Activated T-helper 17 cell treated with anti-CD3 and anti-CD28 coated beads, Interleukin-2, amount 50 U/mL, for 72 hours (primary cell): ENCODE measurements at regions not wholly inside any gene's neighbourhood (a gene's known extent, or its start where the extent isn't known, plus 50 kb on each side); places are given as distances from the start of the nearest gene placed in this dataset.

Experiments
- ATAC-seq: fragments of 150-1000 bp; cut with Tn5 transposase; replicated peaks from 2 replicates; pipeline ENCODE4 v1.10.0; 2021; ENCODE audit warnings: mild to moderate bottlenecking, moderate library complexity
- H3K27ac Mint-ChIP-seq: one replicate; pipeline ENCODE4 v1.8.0; 2022; ENCODE audit warnings: mixed read lengths
- H3K27me3 Mint-ChIP-seq: one replicate; pipeline ENCODE4 v1.8.0; 2022; ENCODE audit warnings: mixed read lengths
- H3K36me3 Mint-ChIP-seq: one replicate; pipeline ENCODE4 v1.8.0; 2022; ENCODE audit warnings: low read depth, mild to moderate bottlenecking, mixed read lengths
- H3K4me1 Mint-ChIP-seq: one replicate; pipeline ENCODE4 v1.8.0; 2022; ENCODE audit warnings: mixed read lengths
- H3K4me3 Mint-ChIP-seq: one replicate; pipeline ENCODE4 v1.8.0; 2022; ENCODE audit warnings: mild to moderate bottlenecking, mixed read lengths
- H3K9me3 Mint-ChIP-seq: one replicate; pipeline ENCODE4 v1.8.0; 2022; ENCODE audit warnings: mixed read lengths

GRCh38 chr16:73608911-73609310 lies 561.0 kb upstream of the ZFHX3 start:
- Mint-ChIP-seq H3K9me3 (no peaks in the 10 kb centered on the region), H3K27ac (no peak overlapping the region), H3K4me1 (no peaks in the 10 kb centered on the region), H3K4me3 (no peak overlapping the region), H3K36me3 (no peaks in the 10 kb centered on the region), H3K27me3 (peaks cover 12% of the 10 kb centered on the region)
- ATAC-seq, result no peak

DNA sequence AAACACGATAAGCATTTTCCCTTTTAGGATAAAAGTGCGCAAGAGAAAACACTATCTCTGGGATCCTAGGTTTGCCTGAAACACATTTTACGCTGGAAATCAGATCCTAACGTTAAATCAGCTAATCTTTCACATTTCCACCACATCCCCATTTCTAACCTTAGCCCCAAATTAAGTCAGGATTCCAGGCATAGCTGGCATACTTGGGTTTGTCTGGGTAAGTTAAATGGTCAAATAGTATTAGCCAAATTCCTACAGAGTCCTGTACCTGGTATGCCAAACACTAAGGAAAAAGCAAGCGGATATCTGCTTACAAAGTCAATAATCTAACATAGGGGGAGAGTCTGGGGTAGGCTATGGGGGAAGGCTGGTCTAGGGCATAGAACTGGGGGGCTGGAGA lies 557.4 kb upstream of the ZFHX3 start:
- no peaks in the 10 kb centered on the region for H3K4me1 Mint-ChIP-seq
- no peaks in the 10 kb centered on the region for H3K36me3 Mint-ChIP-seq
- H3K27me3 Mint-ChIP-seq, result peaks cover 3% of the 10 kb centered on the region
- ATAC-seq, result no peak
- no peaks in the 10 kb centered on the region for H3K9me3 Mint-ChIP-seq
- H3K27ac Mint-ChIP-seq, result no peak overlapping the region
- no peak overlapping the region for H3K4me3 Mint-ChIP-seq

DNA sequence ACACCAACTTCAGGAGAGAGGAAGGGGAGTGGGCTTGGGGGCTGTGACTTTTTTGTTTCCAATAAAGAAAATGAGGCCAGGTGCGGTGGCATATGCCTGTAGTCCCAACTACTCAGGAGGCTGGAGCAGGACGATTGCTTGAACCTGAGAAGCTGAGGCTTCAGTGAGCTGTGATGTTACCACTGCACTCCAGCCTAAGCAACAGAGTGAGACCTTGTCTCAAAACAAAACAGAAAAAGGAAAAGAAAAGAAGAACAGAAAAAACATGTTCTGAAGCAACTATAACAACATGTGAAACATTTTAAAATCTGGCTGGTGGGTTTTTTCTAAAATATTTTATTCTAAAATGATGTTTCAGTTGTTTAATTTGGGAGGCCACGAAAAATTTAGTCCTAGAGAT lies 554.0 kb upstream of the ZFHX3 start:
- Mint-ChIP-seq H3K4me1 (no peaks in the 10 kb centered on the region), H3K36me3 (no peaks in the 10 kb centered on the region), H3K27me3 (no peaks in the 10 kb centered on the region), H3K9me3 (no peaks in the 10 kb centered on the region), H3K27ac (no peak overlapping the region), H3K4me3 (no peak overlapping the region)
- no peak for ATAC-seq

DNA sequence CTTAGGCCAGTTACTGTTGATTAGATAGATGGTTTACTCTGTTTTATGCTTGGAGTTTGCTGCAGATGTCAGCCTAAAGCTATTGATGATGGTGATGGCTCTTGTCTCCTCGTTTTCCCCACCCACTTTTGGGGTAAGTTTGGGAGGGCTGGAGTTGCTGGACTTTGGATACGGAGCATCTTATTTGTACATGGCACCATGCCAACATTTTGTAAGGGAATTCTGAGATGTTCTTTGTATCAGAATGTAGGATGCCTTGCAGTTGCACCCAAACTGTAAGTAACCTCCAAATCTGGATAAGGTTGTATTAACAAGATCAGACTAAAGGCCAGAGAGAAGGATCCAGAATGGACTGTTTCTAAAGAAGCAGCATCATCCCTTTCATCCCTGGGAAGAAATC lies 551.9 kb upstream of the ZFHX3 start:
- Mint-ChIP-seq H3K4me1 (no peaks in the 10 kb centered on the region), H3K27me3 (no peaks in the 10 kb centered on the region), H3K36me3 (no peaks in the 10 kb centered on the region), H3K4me3 (no peak overlapping the region), H3K9me3 (no peaks in the 10 kb centered on the region), H3K27ac (no peak overlapping the region)
- ATAC-seq, result no peak

DNA sequence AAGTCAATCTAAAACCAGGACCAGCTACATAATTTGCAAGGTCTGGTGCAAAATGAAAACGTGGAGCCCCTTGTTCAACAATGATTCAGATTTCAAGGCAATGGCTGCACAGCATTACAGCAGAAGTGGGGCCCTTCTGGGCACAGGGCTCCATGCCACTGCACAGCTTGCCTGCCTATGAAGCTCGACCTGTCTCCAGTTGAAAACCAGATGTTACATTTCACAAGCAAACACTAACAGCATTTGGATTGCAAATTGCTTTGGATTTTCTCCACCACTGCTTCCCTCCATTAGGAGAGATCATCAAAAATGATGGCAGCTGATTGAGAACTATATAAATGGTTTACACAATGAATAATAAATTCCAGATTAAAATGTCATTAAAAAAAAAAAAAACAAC lies 551.4 kb upstream of the ZFHX3 start:
- no peaks in the 10 kb centered on the region for H3K9me3 Mint-ChIP-seq
- H3K27ac Mint-ChIP-seq, result no peak overlapping the region
- no peaks in the 10 kb centered on the region for H3K27me3 Mint-ChIP-seq
- H3K4me3 Mint-ChIP-seq, result no peak overlapping the region
- no peaks in the 10 kb centered on the region for H3K4me1 Mint-ChIP-seq
- H3K36me3 Mint-ChIP-seq, result no peaks in the 10 kb centered on the region
- ATAC-seq, result no peak

DNA sequence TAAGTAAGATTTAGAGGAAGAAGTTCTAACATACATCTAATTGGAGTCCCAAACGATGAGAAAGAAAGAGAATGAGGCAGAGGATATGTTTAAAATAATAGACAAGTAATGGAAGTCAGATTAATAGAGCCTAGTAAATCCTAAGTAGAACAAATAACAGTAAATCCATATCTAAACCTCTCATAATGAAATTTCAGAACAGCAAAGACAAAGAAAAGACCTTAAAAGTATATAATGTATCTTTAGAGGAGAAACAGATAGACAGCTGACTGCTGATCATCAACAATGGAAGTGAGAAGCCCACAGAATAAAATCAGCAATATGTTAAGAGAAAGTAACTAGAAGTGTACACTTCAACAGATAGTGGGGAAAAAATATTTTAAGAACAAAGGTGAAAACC lies 536.2 kb upstream of the ZFHX3 start:
- H3K4me1 Mint-ChIP-seq, result no peaks in the 10 kb centered on the region
- ATAC-seq, result no peak
- H3K36me3 Mint-ChIP-seq, result no peaks in the 10 kb centered on the region
- peaks cover 7% of the 10 kb centered on the region for H3K9me3 Mint-ChIP-seq
- H3K27ac Mint-ChIP-seq, result no peak overlapping the region
- peaks cover 5% of the 10 kb centered on the region for H3K27me3 Mint-ChIP-seq
- H3K4me3 Mint-ChIP-seq, result no peak overlapping the region

GRCh38 chr16:73572135-73572828 lies 524.4 kb upstream of the ZFHX3 start:
- H3K9me3 Mint-ChIP-seq, result no peaks in the 10 kb centered on the region
- no peak overlapping the region for H3K4me3 Mint-ChIP-seq
- H3K36me3 Mint-ChIP-seq, result no peaks in the 10 kb centered on the region
- ATAC-seq, result no peak
- no peaks in the 10 kb centered on the region for H3K4me1 Mint-ChIP-seq
- no peak overlapping the region for H3K27ac Mint-ChIP-seq
- no peaks in the 10 kb centered on the region for H3K27me3 Mint-ChIP-seq

GRCh38 chr16:73569266-73569980 lies 521.5 kb upstream of the ZFHX3 start:
- Mint-ChIP-seq H3K27me3 (no peaks in the 10 kb centered on the region), H3K36me3 (no peaks in the 10 kb centered on the region), H3K27ac (no peak overlapping the region), H3K4me3 (no peak overlapping the region), H3K9me3 (no peaks in the 10 kb centered on the region), H3K4me1 (no peaks in the 10 kb centered on the region)
- ATAC-seq, result no peak

GRCh38 chr16:73568769-73569168 lies 520.8 kb upstream of the ZFHX3 start:
- Mint-ChIP-seq H3K9me3 (no peaks in the 10 kb centered on the region), H3K4me3 (no peak overlapping the region), H3K27ac (no peak overlapping the region), H3K4me1 (no peaks in the 10 kb centered on the region), H3K27me3 (no peaks in the 10 kb centered on the region), H3K36me3 (no peaks in the 10 kb centered on the region)
- no peak for ATAC-seq

- Mint-ChIP-seq H3K36me3 (no peaks in the 10 kb centered on the region), H3K4me3 (no peak overlapping the region), H3K27me3 (no peaks in the 10 kb centered on the region), H3K27ac (no peak overlapping the region), H3K9me3 (no peaks in the 10 kb centered on the region), H3K4me1 (no peaks in the 10 kb centered on the region)
- no peak for ATAC-seq
Observed at GRCh38 chr16:73565925-73566324, 518.0 kb upstream of the ZFHX3 start.

DNA sequence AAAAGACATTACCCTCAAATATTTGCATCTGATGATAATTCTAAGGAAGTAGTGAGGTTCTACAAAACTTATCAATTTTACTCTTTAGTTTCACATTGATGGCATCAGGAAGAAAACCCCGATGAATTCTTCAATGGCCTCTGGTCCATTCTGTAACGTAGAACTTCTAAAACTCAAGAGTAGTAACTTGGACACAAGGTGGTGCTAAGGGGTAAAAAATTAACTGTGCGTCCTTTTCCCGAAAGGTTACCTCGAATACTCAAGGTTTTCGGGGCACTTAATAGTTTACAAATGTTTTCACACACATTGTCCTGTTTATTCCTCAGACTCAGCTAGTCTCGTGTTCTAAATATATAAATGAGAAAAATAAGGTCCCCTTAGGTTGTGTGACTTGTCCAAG lies 517.3 kb upstream of the ZFHX3 start:
- Mint-ChIP-seq H3K4me1 (no peaks in the 10 kb centered on the region), H3K4me3 (no peak overlapping the region), H3K27me3 (no peaks in the 10 kb centered on the region), H3K36me3 (no peaks in the 10 kb centered on the region), H3K9me3 (no peaks in the 10 kb centered on the region), H3K27ac (no peak overlapping the region)
- ATAC-seq, result no peak

GRCh38 chr16:73563709-73564108 lies 515.8 kb upstream of the ZFHX3 start:
- H3K9me3 Mint-ChIP-seq, result no peaks in the 10 kb centered on the region
- H3K4me1 Mint-ChIP-seq, result no peaks in the 10 kb centered on the region
- no peaks in the 10 kb centered on the region for H3K36me3 Mint-ChIP-seq
- no peaks in the 10 kb centered on the region for H3K27me3 Mint-ChIP-seq
- no peak overlapping the region for H3K27ac Mint-ChIP-seq
- ATAC-seq, result no peak
- H3K4me3 Mint-ChIP-seq, result no peak overlapping the region

GRCh38 chr16:73560497-73560896 lies 512.6 kb upstream of the ZFHX3 start:
- ATAC-seq, result no peak
- Mint-ChIP-seq H3K4me1 (no peaks in the 10 kb centered on the region), H3K27me3 (no peaks in the 10 kb centered on the region), H3K4me3 (no peak overlapping the region), H3K36me3 (no peaks in the 10 kb centered on the region), H3K27ac (no peak overlapping the region), H3K9me3 (peaks cover 3% of the 10 kb centered on the region)

GRCh38 chr16:73558219-73558618 lies 510.3 kb upstream of the ZFHX3 start:
- ATAC-seq, result no peak

GRCh38 chr16:73553941-73554660 lies 506.2 kb upstream of the ZFHX3 start:
- ATAC-seq, result no peak
- peaks cover 10% of the 10 kb centered on the region for H3K27me3 Mint-ChIP-seq
- H3K36me3 Mint-ChIP-seq, result no peaks in the 10 kb centered on the region
- H3K27ac Mint-ChIP-seq, result no peak overlapping the region
- H3K4me1 Mint-ChIP-seq, result no peaks in the 10 kb centered on the region
- peaks cover 3% of the 10 kb centered on the region for H3K9me3 Mint-ChIP-seq
- H3K4me3 Mint-ChIP-seq, result no peak overlapping the region

More at GRCh38 chr16:73558219-73558618, 510.3 kb upstream of the ZFHX3 start:
- Mint-ChIP-seq H3K4me3 (no peak overlapping the region), H3K27ac (no peak overlapping the region), H3K4me1 (no peaks in the 10 kb centered on the region), H3K36me3 (no peaks in the 10 kb centered on the region), H3K9me3 (peaks cover 3% of the 10 kb centered on the region), H3K27me3 (no peaks in the 10 kb centered on the region)
